Tongue (tissue), 1 donor: ENCODE measurements at regions not wholly inside any gene's neighbourhood (a gene's known extent, or its start where the extent isn't known, plus 50 kb on each side); places are given as distances from the start of the nearest gene placed in this dataset.

Experiments
- DNase-seq: peaks from one replicate; pipeline ENCODE4 v3.0.0-alpha.2; 2015

DNA sequence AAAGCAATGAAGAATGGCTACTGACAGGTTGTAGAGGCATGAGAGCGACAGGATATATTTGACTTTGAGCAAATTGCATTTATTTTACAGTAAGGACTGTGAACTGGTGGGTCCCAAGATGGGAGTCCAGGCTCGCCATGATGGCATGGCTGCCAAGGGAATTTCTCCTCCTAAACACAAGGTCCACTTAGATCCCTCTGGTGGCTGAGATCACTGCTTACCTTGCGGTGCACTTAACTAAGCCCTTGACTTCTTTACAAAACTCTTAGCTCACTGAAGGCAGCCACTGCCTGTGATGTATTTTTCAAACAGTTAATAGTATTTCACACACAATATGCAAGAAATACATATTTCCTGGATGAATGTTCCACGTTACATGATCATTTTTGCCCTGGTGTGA is 50.3 kb upstream of the SORBS2 start:
- no peak for DNase-seq

DNA sequence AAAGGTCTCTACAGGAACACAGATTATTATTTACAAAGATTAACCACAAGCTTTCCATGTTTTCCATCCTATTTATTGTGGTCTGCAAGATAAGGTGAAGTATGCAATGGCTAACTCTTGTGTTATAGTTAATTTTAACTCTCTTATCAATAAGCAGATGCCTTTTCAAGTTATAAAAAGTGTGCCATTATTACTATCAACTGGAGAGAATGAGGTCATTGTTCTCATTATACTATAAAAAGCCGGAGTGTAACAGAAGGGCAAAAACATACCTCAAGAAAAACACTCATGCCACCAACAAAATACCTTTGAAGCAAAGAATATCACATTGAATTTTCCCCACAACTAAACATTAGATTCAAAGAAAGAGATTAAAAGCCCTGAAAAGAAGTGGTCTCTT is 52.0 kb upstream of the SORBS2 start:
- no peak for DNase-seq

- peak; percentile 43 for DNase-seq
These were observed 53.9 kb upstream of the SORBS2 start for GRCh38 chr4:185865901-185866328.

DNA sequence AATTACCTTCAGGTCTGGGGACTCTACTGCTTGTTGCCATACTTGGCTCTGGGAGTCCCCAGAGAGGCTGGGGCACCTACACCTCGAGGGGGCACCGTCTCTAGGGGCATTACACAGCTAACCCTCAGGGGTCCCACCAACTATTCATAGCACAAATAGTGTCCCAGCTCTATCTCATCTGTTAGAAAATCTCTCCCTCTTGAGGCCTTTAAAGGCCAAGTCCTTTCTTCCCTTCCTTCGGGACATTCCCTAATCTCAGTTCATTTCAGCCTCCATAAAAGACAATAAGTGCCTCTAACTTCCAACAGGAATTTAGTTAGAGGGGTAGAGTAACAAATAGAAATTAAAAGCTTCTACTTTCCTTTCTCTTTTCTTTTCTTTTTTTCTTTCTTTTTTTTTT is 55.8 kb upstream of the SORBS2 start:
- DNase-seq = no peak

GRCh38 chr4:185868983-185869382 is 57.0 kb upstream of the SORBS2 start:
- DNase-seq = no peak

- DNase-seq = no peak
These were observed 57.4 kb upstream of the SORBS2 start for GRCh38 chr4:185869427-185869826.

- no peak for DNase-seq
These were observed 58.4 kb upstream of the SORBS2 start for GRCh38 chr4:185870366-185870765.

- no peak for DNase-seq
These were observed 60.9 kb upstream of the SORBS2 start for GRCh38 chr4:185872747-185873380.

DNA sequence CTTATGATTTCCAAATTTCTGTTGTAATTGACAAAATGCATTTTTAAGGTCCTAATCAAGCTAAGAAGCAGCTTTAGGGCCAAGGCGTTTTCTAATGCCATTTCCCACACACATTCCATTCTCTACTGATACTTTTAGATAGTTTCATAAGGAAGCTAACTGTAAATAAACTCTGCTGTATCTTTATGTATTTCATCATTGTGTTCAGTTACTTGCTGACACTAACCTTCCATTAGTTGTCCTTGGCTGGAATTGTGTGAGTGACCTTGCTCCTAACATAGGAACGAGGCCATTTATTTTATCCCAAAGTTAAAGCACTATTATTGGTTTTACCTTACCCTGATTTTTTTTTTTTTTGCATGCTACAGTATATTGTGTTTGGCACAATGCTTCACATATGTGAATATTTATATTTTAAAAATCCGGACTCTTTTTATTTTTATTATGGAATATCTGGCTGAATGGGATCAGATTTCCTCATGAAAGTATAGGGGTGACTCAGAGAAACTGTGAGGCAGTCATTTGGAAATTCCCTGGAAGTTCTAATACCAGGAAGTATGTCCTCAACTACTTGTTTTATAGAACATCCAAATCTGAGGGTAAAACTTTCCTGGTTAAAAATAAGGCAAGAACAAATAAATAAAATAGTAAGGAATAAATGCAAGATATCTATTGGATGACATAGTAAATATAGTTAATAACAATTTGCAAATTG is 62.7 kb upstream of the SORBS2 start:
- no peak for DNase-seq

DNA sequence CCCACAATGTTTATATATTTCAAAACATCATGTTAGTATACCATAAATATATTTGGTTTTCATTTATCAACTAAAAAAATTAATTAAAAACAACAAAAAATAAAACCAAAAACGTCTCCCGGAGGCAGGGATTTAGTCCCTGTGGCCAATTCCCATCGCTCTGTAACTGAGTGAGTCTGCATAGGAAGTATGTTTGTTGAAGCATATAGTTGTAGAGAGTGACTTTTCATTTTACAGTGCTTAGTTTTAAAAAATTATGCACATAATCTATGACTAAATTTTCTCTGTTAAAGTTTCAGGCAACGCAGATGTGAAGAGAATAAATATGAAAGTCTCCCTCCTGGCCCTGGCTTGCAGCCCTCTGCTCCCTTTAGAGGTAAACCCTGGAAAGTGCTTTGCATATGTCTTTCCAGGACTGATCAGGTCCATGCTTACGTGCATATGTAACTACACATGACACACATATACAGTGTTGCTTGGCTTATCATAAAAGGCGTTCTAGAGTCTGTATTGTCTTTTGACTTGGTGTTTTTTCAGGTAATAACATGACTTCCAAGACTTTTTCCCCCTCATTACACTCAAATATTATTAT is 63.4 kb upstream of the SORBS2 start:
- DNase-seq = no peak

- no peak for DNase-seq
These were observed 66.6 kb upstream of the SORBS2 start for GRCh38 chr4:185878633-185879032.

GRCh38 chr4:185879666-185880312 is 67.8 kb upstream of the SORBS2 start:
- no peak for DNase-seq

- DNase-seq = no peak
These were observed 68.6 kb upstream of the SORBS2 start for GRCh38 chr4:185880571-185880970.

DNA sequence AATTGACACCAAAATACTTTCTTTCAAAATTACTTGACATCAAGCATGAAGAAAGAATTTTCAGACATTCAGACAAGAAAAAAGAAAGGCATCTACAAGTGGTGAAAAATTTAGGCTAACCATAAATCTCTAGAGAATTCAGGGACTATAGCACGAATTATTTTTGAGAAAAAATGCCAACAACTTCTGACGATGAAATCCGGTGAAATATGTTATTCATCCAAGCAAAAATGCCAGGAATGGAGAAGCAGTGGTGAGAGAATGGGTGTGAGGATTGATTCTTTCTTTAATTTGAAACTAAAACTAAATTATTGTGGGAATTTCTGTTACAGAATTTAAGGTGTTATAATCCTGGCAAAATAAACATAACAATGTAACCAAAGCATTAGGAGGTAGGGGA is 69.4 kb upstream of the SORBS2 start:
- no peak for DNase-seq

- DNase-seq = no peak
These were observed 71.6 kb upstream of the SORBS2 start for GRCh38 chr4:185883591-185883990.

- no peak for DNase-seq
These were observed 73.1 kb upstream of the SORBS2 start for GRCh38 chr4:185885075-185885474.

DNA sequence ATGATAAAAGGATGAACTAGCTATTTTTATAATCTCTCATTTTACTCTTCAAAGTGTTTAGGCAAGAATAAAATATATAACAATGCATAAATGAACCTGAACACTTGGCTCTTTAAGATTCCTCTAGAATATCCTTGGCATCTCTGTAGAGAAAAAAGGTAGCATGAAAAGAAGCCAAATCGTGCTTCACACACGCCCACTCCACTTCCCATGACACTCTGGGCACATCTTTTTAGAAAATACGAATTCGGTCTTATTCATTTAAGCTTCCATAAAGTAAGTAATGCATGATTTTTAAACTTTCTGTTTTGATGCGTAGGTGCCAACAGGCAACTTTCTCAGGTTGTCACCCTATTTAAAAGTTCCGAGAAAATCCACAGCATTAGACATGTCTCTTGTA is 73.6 kb upstream of the SORBS2 start:
- DNase-seq = no peak

- peak; percentile 28 for DNase-seq
These were observed 75.0 kb upstream of the SORBS2 start for GRCh38 chr4:185886832-185887524.

GRCh38 chr4:185888676-185889075 is 76.7 kb upstream of the SORBS2 start:
- DNase-seq = no peak

GRCh38 chr4:185889585-185889984 is 77.6 kb upstream of the SORBS2 start:
- no peak for DNase-seq

DNA sequence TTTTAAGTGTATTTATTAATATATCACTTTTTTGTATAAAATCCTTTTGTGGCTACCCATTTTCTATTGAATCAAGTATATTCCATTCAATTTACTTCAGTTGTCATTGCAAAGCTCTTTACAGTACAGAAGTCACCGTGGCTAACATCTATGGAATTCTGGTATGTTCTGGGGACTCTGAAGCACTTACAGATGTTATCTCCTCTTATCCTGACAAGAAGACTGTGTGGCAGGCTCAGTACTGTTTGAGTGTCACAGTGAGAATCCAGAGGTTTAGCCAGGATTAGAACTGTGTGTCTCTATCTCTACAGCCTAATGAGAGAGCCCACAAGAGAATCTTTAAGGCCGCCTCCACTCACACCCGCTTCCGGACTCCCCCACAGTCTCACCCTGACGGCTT is 78.2 kb upstream of the SORBS2 start:
- DNase-seq = no peak

DNA sequence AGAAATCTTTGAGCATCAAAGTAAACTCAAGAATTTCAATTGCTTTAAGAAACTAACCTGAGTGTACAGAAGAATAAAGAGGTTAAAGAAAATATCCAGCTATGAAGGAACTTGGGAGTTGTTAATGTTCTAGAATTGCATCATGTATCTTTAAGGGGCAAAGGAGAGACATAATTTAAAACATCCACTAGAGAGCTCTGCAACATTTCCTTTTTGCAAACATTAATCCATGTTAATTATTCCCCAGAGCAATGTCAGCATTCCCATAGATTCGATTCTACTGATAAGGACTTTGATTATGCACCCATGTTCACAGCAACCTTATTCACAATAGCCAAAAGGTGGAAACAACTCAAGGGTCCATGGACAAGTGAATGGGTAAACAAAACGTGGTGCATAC is 80.2 kb upstream of the SORBS2 start:
- no peak for DNase-seq

DNA sequence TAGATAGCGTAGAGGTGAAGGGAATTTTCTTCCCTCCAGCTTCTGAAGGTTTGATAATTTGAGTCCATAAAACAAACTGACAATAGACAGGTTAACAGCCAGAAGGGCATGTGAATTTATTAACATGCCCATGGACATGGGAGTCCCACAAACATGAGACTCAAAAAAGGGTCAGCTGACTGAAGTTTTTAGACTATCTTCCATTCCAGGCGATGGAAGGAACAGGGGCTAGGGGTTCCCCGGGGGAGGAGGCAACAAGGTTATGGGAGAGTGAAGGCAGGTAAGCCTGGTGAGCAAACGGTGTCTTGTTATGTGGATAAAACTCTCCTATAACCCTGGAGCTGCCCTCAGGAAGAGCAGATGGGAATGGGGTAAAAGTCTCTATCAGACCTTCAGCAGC is 81.5 kb upstream of the SORBS2 start:
- no peak for DNase-seq
